Stimulated activated CD8-positive, alpha-beta memory T cell treated with anti-CD3 and anti-CD28 coated beads, Interleukin-12 subunit alpha, Interleukin-12 subunit beta, amount 100 ng/mL, for 1 hour (primary cell): ENCODE measurements at regions not wholly inside any gene's neighbourhood (a gene's known extent, or its start where the extent isn't known, plus 50 kb on each side); places are given as distances from the start of the nearest gene placed in this dataset.
"Not testable (repeated sequence)": the region's sequence is repeated elsewhere in the genome, so short reads cannot be mapped to it uniquely, and the experiment has no call there.

Source experiments
- DNase-seq: peaks from one replicate; pipeline ENCODE4 v3.0.0-alpha.2; 2020; ENCODE audit warnings: low read depth

GRCh38 chr7:145102199-145102598 is 266.3 kb upstream of the TPK1 start:
- DNase-seq, result not testable (repeated sequence)

- no peak for DNase-seq
Observed at GRCh38 chr7:145092766-145093165, 256.9 kb upstream of the TPK1 start.

DNA sequence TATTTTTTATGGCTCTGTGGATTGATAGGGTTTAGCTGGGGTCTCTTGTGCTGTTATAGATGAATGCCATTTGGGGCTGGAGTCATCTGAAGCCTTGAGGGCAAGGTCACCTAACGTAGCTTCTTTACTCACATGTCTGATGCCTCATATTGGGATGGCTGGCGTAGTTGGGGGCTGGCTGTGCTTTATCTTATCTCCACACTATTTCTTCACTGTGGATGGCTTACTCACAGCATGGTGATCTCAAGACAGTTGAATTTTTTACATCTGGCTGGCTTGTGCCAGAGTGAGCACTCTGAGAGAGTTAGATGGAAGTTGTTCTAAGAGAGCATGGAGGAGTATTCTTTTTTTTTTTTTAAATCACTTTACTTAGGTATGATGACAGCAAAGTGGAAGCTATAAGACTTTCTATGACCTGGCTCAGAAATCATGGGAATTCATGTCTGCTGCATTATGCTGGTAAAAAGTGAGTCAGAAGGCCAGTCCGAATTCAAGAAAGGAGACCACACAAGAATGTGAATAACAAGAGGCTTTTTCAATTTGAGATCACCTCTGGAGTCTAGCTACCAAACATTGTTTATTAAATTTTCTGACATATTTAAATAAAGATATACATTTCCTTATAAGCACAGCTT is 252.4 kb upstream of the TPK1 start:
- no peak for DNase-seq

GRCh38 chr7:145082366-145083161 is 246.7 kb upstream of the TPK1 start:
- no peak for DNase-seq

- no peak for DNase-seq
Observed at GRCh38 chr7:145065473-145065872, 229.6 kb upstream of the TPK1 start.

- DNase-seq, result no peak
Observed at GRCh38 chr7:145064114-145064513, 228.3 kb upstream of the TPK1 start.

GRCh38 chr7:145053781-145054180 is 217.9 kb upstream of the TPK1 start:
- no peak for DNase-seq

DNA sequence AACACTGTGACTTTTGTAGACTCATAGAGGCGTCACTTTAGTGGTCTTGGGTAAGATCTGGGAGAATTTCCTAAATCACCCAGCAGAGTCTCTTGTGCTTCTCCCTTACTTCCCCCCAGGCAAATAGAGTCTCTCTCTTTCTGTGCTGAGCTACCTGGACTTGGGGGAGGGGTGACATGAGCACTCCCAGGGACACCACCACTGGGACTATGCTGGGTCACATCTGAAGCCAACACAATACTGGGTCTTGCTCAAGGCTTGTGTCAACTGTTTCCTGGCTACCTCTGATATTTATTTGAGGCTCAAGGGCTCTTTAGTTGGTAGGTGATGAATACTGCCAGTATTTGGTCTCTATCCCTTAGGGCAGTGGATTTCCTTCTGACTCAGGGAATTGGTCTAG is 214.6 kb upstream of the TPK1 start:
- DNase-seq, result no peak

GRCh38 chr7:145036604-145037405 is 201.0 kb upstream of the TPK1 start:
- peak; percentile 4 for DNase-seq

GRCh38 chr7:145031162-145031561 is 195.3 kb upstream of the TPK1 start:
- DNase-seq, result no peak

DNA sequence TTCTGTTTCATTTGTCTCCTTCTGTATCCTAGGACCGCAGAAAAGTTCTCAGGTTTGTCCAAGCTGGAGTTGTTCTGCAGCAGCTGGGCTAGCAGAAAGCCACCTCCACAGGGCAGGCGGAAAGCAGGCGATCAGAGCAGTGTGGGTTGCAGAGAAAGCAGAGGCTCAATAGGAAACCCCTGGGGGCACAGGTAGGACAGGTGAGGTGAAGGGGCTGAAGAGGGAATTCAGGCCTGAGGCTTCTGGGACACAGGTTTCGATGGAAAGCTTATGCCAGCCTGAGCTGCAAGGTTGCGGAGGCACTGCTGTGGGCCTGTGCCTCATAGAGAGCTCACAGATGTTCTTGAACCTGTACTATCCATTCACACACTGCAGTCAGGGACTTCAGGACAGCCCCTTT is 194.9 kb upstream of the TPK1 start:
- no peak for DNase-seq

DNA sequence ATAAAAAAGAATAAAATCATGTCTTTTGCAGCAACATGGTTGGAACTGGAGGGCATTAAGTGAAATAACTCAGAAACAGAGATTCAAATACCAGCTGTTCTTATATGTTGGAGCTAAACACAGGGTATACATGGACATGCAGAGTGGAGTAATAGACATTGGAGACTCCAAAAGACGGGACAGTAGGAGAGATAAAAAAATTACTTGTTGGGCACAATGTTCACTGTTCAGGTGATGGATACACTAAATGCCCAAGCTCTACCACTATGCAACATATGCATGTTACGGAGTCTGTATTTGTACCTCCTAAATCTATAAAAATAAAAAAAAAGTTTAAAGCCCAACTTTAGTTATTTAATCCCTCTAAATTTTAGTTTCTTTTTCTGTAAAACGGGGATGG is 184.6 kb upstream of the TPK1 start:
- no peak for DNase-seq

GRCh38 chr7:145016068-145016467 is 180.2 kb upstream of the TPK1 start:
- no peak for DNase-seq

DNA sequence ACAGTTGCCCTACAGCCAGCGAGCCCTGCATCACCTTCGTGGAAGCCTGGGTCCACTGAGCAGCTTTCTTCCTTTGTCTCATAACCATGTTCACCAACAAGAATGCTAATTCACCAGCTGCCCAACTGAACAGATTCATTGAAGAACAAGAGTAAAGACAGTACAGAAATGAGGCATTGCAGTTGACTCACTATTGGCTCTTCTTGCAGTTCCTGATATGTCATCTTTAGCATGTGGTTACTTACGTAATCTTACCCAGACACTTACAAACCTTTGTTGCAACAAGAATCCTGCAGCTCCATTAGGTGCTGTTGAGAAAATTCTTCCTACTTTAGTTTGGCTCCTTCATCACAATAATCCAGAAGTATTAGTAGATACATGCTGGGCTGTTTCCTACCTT is 174.0 kb upstream of the TPK1 start:
- no peak for DNase-seq

- DNase-seq, result no peak
Observed at GRCh38 chr7:145005601-145006000, 169.7 kb upstream of the TPK1 start.

DNA sequence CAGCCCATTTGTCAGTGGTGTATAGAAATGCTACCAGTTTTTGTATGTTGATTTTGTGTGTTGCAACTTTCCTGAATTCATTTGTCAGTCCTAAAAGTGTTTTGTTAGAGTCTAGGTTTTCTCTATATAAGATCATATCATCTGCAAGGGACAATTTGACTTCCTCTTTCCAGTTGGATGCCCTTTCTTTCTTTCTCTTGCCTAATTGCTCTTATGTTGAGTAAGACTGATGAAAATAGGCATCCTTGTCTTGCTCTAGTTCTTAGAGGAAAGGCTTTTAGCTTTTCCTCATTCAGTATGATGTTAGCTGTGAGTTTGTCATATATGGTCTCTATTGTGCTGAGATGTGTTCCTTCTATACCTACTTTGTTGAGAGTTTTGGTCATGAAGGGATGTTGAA is 161.7 kb upstream of the TPK1 start:
- DNase-seq, result no peak

DNA sequence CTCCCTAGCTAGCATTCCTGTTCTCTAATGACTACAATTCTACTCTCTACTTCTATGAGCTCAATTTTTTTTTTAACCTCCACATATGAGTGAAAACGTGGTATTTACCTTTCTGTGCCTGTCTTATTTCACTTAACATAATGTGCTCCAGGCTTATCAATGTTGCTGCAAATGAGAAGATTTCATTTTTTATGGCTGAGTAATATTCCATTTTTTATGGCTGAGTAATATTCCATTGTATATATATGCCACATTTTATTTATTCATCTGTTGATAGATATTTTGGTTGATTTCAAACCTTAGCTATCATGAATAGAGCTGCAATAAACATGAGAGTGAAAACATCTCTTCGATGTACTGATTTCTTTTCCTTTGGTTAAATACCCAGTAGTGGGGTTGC is 159.6 kb upstream of the TPK1 start:
- DNase-seq, result no peak

DNA sequence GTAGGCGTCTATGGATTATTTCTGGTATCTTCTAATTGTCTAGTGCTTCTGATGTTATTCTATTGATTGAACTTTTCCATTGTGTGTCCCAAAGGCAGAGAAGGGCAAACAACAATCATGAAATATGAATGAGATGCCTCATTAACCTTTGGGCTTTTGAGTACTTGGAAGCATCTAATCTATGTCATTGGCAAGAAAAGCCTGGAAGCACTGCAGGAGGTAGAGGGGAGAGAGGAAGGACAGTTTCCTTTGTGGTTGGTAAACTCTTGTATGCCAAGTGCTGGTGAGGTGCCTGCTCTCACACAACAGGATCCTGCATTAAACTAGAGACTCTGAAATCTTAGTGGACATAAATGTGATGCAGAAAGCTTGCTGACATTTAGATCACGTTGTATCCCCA is 155.2 kb upstream of the TPK1 start:
- DNase-seq, result no peak

DNA sequence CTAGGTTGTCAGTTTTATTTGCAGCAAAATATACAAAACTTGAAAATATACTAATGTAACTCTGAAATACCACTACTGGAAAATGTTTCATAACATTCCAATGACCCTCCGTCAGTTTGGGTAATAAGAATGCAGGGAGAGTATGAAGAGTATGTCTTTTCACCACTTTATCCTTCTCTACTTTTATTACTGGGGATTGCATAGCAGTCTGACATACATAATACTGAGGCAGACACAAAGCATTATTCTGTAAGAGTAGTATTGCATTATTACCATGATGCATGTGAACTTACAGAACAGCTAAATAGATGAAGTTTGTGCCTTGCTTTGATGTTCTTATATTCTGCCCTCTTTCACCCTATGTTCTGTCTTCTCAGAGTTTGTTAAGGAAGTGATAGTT is 151.8 kb upstream of the TPK1 start:
- no peak for DNase-seq

DNA sequence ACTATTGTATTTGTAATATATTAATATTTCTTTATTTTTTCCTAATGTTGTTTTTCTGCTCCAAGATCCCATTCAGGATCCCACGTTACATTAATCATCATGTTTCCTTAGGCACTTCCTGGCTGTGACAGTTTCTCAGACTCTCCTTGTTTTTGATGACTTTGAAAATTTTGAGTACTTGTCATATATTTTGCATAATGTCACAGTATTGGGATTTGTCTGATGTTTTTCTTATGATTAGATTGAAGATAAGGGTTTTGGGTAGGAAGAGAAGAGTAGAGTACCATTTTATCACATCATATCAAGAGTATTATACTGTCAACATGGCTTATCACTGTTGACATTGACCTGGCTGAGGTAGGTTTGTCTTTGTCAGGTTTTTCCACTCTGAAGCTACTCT is 146.3 kb upstream of the TPK1 start:
- DNase-seq, result no peak

DNA sequence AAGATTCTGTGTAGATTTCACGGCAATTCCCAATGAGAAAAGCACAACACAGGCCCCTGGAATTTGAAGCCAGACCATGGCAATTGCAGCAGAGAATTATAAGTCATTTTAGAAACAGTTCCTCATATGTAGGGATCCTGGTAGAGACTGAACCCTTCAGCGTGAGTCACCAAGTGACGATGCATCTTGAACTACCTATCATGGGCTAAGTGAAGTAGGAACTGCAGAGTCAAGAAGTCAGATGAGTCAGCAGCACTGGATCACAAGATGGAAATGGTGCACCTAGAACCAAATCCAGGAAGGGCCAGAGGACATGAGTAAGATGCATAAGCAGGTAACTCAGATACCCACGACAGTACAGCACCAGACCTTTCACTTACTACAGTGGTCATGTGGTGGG is 140.0 kb upstream of the TPK1 start:
- DNase-seq, result no peak

- no peak for DNase-seq
Observed at GRCh38 chr7:144969787-144970186, 133.9 kb upstream of the TPK1 start.

- DNase-seq, result no peak
Observed at GRCh38 chr7:144960763-144961162, 124.9 kb upstream of the TPK1 start.
